ENCODE measurements at regions not wholly inside any gene's neighbourhood (a gene's known extent, or its start where the extent isn't known, plus 50 kb on each side); places are given as distances from the start of the nearest gene placed in this dataset.
"Not testable (repeated sequence)": the region's sequence is repeated elsewhere in the genome, so short reads cannot be mapped to it uniquely, and the experiment has no call there.

DNA sequence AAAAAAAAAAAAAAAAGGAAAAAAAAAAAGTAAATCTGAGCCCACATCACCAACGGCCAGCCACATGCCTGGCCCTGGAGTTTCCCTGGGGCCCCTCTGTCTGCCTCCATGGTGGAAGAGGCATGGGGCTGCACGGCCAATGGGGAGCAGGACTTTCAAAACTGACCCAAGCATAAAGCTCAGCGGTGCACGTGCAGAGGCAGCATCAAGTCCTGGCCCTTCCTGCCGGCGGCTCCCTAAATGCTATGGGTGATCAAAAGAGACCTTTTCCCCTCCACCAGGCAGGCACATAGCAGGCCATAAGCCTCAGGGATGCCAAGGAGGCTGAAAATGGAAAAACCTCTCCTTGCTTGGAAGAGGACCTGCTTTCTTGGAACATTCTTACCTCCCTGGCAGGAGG is 94.3 kb downstream of the OAT start:
- WGBS (ENCODE audit: insufficient coverage, insufficient read length) = no CpG with 5 or more reads among the region's 6 CpGs
- Histone ChIP-seq H3K4me3 (ENCODE audit: low read length) (no peak overlapping the region), H3K4me1 (ENCODE audit: control insufficient read depth, insufficient read depth, low read length) (no peaks in the 10 kb centered on the region), H3K27me3 (ENCODE audit: control insufficient read depth, insufficient read depth, low read length) (no peaks in the 10 kb centered on the region), H3K9me3 (ENCODE audit: control insufficient read depth, insufficient read depth, low read length) (no peaks in the 10 kb centered on the region), H3K36me3 (ENCODE audit: control insufficient read depth, insufficient read depth, low read length) (no peaks in the 10 kb centered on the region), H3K27ac (ENCODE audit: low read length) (no peak overlapping the region)
- DNase-seq (ENCODE audit: low read depth, low spot score) = no peak

DNA sequence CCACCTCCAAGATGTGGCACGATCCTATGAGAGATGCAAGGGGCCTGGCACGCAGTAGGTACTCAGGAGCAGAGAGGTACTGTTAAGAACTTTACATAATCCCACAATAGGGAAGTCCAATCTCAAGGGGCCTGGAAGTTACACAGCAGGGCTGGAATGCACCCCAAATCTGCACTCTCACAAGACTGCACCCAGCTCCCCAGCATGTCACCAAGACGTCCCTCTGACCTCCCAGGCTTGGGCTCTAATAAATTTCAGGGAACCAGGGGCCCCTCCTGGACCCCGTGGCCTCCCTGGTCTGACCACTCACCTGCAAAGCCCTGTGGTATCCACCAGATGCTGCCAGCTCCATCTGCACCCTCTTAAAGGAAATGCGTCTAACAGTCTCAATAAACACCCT is 94.9 kb downstream of the OAT start:
- DNase-seq (ENCODE audit: low read depth, low spot score) = no peak
- Histone ChIP-seq H3K9me3 (ENCODE audit: control insufficient read depth, insufficient read depth, low read length) (no peaks in the 10 kb centered on the region), H3K4me3 (ENCODE audit: low read length) (no peak overlapping the region), H3K36me3 (ENCODE audit: control insufficient read depth, insufficient read depth, low read length) (no peaks in the 10 kb centered on the region), H3K27ac (ENCODE audit: low read length) (no peak overlapping the region), H3K27me3 (ENCODE audit: control insufficient read depth, insufficient read depth, low read length) (no peaks in the 10 kb centered on the region), H3K4me1 (ENCODE audit: control insufficient read depth, insufficient read depth, low read length) (no peaks in the 10 kb centered on the region)
- no CpG with 5 or more reads among the region's 5 CpGs for WGBS (ENCODE audit: insufficient coverage, insufficient read length)

DNA sequence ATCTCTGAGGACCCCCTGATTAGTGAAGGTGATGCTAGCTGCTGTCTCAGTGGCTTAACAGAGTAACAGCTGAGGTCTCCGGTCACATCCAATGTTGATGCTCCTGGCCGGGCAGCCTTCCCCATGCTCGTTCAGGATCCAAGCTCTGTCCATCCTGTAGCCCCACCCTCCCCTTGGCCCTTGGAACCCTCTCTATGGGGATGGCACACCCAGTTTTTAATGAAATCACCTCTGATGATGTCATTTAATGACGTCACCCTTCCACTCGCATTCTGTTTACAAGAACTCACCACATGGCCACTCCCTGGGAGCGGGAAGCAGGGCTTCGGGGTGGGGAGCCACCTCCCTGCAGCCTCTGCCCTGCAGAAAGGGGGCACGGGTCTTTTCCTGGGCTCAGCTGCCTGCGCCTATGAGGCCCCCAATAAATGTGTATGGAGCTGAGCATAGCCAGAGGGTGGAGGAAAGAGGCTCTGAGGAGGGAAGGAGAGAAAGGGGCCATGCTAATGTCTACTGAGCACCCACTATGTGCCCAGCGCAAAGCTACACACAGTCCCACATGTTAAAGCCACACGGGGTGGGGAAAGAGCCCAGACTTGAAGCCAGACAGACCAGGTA is 95.5 kb downstream of the OAT start:
- H3K4me3 ChIP-seq (ENCODE audit: low read length) = no peak overlapping the region
- DNase-seq (ENCODE audit: low read depth, low spot score) = no peak
- H3K36me3 ChIP-seq (ENCODE audit: control insufficient read depth, insufficient read depth, low read length) = no peaks in the 10 kb centered on the region
- no peaks in the 10 kb centered on the region for H3K27me3 ChIP-seq (ENCODE audit: control insufficient read depth, insufficient read depth, low read length)
- H3K9me3 ChIP-seq (ENCODE audit: control insufficient read depth, insufficient read depth, low read length) = no peaks in the 10 kb centered on the region
- H3K4me1 ChIP-seq (ENCODE audit: control insufficient read depth, insufficient read depth, low read length) = no peaks in the 10 kb centered on the region
- no CpG with 5 or more reads among the region's 11 CpGs for WGBS (ENCODE audit: insufficient coverage, insufficient read length)
- H3K27ac ChIP-seq (ENCODE audit: low read length) = no peak overlapping the region

DNA sequence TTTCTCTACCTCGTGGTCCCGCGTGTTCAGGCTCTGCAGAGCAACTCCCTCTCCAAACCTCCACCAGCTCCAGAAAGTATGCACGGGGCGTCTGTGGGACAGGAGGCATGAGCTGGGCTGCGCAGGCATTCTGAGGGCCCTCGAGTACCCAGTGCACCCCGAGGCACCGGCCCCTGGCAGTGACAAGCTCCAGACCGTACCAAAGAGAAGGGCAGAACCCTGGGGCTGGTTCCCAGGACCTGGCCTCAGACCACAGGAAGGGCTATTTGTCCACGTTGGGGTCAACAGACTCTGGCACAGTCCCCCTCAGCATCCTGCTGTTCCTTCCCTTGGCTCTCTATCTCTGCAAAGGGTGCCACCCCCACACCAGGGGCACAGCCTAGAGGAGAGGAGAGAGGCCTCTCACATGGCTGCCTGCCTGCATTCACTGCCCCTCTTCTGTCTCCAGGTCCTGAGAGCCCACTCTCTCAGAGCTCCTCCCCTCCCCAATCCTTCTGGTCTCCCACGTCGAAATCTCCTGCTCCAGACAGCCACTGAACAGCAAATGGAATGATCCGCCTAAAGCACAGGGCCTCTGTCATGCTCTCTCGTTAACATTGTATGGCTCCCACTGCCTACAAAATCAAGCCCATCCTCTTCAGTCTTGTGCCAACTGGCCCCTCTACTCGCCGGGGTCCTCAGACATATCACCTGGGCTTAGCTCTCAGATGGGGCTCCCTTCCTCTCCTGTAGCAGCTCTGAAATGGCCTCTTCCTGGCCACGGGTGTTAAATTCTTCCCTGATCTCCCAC is 96.3 kb downstream of the OAT start:
- Histone ChIP-seq H3K36me3 (ENCODE audit: control insufficient read depth, insufficient read depth, low read length) (no peaks in the 10 kb centered on the region), H3K4me3 (ENCODE audit: low read length) (no peak overlapping the region), H3K27ac (ENCODE audit: low read length) (no peak overlapping the region), H3K27me3 (ENCODE audit: control insufficient read depth, insufficient read depth, low read length) (no peaks in the 10 kb centered on the region), H3K4me1 (ENCODE audit: control insufficient read depth, insufficient read depth, low read length) (no peaks in the 10 kb centered on the region), H3K9me3 (ENCODE audit: control insufficient read depth, insufficient read depth, low read length) (no peaks in the 10 kb centered on the region)
- no CpG with 5 or more reads among the region's 18 CpGs for WGBS (ENCODE audit: insufficient coverage, insufficient read length)
- DNase-seq (ENCODE audit: low read depth, low spot score) = no peak

DNA sequence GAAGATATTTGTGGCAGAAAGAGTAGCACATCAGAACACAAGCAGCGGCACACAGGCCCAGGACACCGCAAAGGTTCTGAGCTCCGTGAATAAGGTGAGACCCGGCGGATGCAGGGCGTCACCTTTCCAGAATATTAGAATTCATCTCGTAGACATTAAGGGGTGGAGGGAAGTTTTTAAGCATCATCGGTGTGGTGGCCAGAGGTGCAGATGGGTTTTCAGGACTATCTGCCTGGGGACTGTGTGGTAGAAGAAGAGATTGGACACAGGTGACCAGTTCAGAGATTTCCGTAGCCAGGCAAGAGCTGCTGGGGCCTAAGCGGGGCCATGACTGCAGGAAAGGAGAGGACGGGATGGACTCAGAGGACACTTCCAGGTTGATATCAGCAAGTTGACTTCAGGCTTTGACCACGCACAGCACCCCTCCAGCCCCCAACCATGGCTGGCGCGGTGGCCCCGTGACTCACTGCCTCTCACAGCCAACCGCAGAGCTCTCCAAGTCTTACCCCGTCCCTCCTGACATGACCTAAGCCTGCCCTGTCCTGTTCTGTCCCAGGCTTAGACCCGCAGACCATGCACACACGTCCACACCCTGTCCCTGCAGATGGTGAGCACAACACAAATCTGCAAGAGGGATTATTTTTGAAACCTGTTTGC is 97.2 kb downstream of the OAT start:
- Histone ChIP-seq H3K4me1 (ENCODE audit: control insufficient read depth, insufficient read depth, low read length) (no peaks in the 10 kb centered on the region), H3K9me3 (ENCODE audit: control insufficient read depth, insufficient read depth, low read length) (no peaks in the 10 kb centered on the region), H3K4me3 (ENCODE audit: low read length) (no peak overlapping the region), H3K27ac (ENCODE audit: low read length) (no peak overlapping the region), H3K27me3 (ENCODE audit: control insufficient read depth, insufficient read depth, low read length) (no peaks in the 10 kb centered on the region), H3K36me3 (ENCODE audit: control insufficient read depth, insufficient read depth, low read length) (no peaks in the 10 kb centered on the region)
- no CpG with 5 or more reads among the region's 19 CpGs for WGBS (ENCODE audit: insufficient coverage, insufficient read length)
- DNase-seq (ENCODE audit: low read depth, low spot score) = no peak

DNA sequence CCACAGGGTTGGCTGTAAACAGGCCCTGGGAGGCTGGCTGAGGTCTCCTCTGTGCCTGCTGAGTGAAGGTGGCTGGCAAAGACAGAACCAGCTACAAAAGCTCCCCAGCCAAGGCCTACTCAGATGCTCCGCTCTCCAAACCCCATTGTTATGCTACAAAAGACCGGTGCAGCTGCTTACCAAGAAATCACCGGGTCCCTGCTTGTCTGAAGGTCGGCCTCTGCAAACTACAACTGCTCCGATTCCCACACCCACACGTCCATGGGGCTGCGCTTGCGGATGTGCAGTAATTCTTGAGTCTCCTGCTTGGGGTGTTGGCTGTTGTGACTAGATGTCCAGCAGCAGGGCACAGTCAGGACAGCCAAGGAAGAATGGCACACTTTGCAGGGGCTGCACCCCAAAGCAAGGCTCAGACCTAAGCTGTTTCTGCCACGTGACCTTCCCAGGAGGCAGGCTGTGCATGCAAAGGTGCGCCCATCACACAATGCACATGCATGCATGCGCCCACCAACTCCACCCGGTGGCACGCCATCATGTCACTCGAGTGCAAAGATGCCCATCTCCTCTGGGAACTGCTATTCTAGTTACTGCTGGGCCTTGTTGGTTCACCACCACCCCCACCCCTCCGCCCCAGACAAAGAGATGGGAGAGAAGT is 97.8 kb downstream of the OAT start:
- Histone ChIP-seq H3K9me3 (ENCODE audit: control insufficient read depth, insufficient read depth, low read length) (no peaks in the 10 kb centered on the region), H3K27me3 (ENCODE audit: control insufficient read depth, insufficient read depth, low read length) (no peaks in the 10 kb centered on the region), H3K4me3 (ENCODE audit: low read length) (no peak overlapping the region), H3K27ac (ENCODE audit: low read length) (no peak overlapping the region), H3K36me3 (ENCODE audit: control insufficient read depth, insufficient read depth, low read length) (no peaks in the 10 kb centered on the region), H3K4me1 (ENCODE audit: control insufficient read depth, insufficient read depth, low read length) (no peaks in the 10 kb centered on the region)
- no peak for DNase-seq (ENCODE audit: low read depth, low spot score)
- WGBS (ENCODE audit: insufficient coverage, insufficient read length) = no CpG with 5 or more reads among the region's 15 CpGs

DNA sequence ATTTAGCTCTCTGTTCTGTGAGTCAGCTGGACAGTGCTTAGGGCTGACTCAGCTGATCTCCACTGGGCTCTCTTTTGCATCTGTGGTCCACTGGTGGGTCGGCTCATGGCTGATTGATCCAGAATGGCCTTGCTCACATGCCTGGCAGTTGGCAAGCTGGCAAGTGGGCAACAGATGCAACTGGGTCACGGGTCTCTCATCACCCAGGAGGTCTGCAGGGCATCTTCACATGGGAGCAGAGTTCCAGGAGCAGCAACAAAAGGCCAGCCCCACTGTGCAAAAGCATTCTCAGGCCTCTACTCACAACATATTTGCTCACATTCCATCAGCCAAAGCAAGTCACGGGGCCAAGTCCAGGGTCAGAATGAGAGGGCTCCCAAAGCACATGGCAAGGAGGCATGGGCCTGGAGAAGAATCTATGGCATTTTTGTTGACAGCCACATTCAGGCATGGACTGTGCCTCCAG is 98.8 kb downstream of the OAT start:
- Histone ChIP-seq H3K27me3 (ENCODE audit: control insufficient read depth, insufficient read depth, low read length) (no peaks in the 10 kb centered on the region), H3K9me3 (ENCODE audit: control insufficient read depth, insufficient read depth, low read length) (no peaks in the 10 kb centered on the region), H3K4me1 (ENCODE audit: control insufficient read depth, insufficient read depth, low read length) (no peaks in the 10 kb centered on the region), H3K4me3 (ENCODE audit: low read length) (no peak overlapping the region), H3K36me3 (ENCODE audit: control insufficient read depth, insufficient read depth, low read length) (no peaks in the 10 kb centered on the region), H3K27ac (ENCODE audit: low read length) (no peak overlapping the region)
- DNase-seq (ENCODE audit: low read depth, low spot score) = no peak
- no CpG with 5 or more reads among the region's 3 CpGs for WGBS (ENCODE audit: insufficient coverage, insufficient read length)

DNA sequence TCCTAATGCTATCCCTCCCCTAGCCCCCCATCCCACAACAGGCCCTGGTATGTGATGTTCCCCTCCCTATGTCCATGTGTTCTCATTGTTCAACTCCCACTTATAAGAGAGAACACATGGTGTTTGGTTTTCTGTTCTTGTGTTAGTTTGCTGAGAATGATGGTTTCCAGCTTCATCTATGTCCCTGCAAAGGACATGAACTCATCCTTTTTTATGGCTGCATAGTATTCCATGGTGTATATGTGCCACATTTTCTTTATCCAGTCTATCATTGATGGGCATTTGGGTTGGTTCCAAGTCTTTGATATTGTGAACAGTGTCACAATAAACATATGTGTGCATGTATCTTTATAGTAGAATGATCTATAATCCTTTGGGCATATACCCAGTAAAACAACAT is 99.2 kb downstream of the OAT start:
- H3K27me3 ChIP-seq (ENCODE audit: control insufficient read depth, insufficient read depth, low read length); H3K9me3 ChIP-seq (ENCODE audit: control insufficient read depth, insufficient read depth, low read length); H3K36me3 ChIP-seq (ENCODE audit: control insufficient read depth, insufficient read depth, low read length); H3K27ac ChIP-seq (ENCODE audit: low read length); H3K4me1 ChIP-seq (ENCODE audit: control insufficient read depth, insufficient read depth, low read length); DNase-seq (ENCODE audit: low read depth, low spot score); H3K4me3 ChIP-seq (ENCODE audit: low read length): not testable (repeated sequence)

DNA sequence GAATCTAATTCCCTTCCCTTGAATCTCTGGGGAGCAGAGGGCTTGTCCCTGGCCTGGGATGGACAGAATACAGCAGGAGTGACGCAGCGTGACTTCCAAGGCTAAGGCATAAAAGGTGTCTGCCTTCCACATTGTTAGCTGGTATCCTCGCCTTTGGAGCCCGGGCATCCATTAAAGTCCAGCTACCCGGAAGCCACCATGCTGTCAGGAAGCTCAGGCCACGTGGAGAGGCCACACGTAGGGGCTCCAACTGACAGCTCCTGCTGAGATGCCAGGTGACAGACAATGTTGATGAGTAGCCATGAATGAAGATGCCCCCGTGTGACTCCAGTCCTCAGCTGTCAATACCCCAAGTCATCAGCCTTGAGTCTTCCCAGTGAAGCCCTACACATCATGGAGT is 99.9 kb downstream of the OAT start:
- DNase-seq (ENCODE audit: low read depth, low spot score) = no peak
- no peaks in the 10 kb centered on the region for H3K36me3 ChIP-seq (ENCODE audit: control insufficient read depth, insufficient read depth, low read length)
- H3K4me3 ChIP-seq (ENCODE audit: low read length) = no peak overlapping the region
- H3K27me3 ChIP-seq (ENCODE audit: control insufficient read depth, insufficient read depth, low read length) = no peaks in the 10 kb centered on the region
- H3K4me1 ChIP-seq (ENCODE audit: control insufficient read depth, insufficient read depth, low read length) = no peaks in the 10 kb centered on the region
- WGBS (ENCODE audit: insufficient coverage, insufficient read length) = no CpG with 5 or more reads among the region's 8 CpGs
- H3K9me3 ChIP-seq (ENCODE audit: control insufficient read depth, insufficient read depth, low read length) = no peaks in the 10 kb centered on the region
- H3K27ac ChIP-seq (ENCODE audit: low read length) = no peak overlapping the region

DNA sequence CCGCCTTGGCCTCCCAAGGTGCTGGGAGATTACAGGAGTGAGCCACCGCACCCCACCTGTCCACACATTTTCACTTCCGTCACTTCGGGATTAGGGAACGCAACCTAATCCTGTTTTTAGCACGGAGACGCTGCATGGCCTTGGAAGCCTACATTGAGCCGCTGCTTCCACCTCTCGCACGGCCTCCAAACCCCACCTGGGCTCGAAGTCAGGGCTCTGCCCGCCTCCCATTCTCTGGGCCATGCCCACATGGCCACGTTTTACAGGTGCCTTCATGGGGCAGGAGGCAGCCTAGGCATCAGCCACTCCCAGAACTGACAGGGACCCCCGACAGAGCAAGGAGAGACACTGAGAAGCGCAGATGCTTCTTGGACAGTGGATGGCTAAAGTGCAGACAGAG is 100.6 kb downstream of the OAT start:
- Histone ChIP-seq H3K36me3 (ENCODE audit: control insufficient read depth, insufficient read depth, low read length) (no peaks in the 10 kb centered on the region), H3K27ac (ENCODE audit: low read length) (no peak overlapping the region), H3K4me1 (ENCODE audit: control insufficient read depth, insufficient read depth, low read length) (no peaks in the 10 kb centered on the region), H3K27me3 (ENCODE audit: control insufficient read depth, insufficient read depth, low read length) (no peaks in the 10 kb centered on the region), H3K4me3 (ENCODE audit: low read length) (no peak overlapping the region), H3K9me3 (ENCODE audit: control insufficient read depth, insufficient read depth, low read length) (no peaks in the 10 kb centered on the region)
- no peak for DNase-seq (ENCODE audit: low read depth, low spot score)
- WGBS (ENCODE audit: insufficient coverage, insufficient read length) = no CpG with 5 or more reads among the region's 15 CpGs

Data from iPS DF 6.9 (cell line).